Ecto neural progenitor cell (in vitro differentiated cells): ENCODE measurements at regions not wholly inside any gene's neighbourhood (a gene's known extent, or its start where the extent isn't known, plus 50 kb on each side); places are given as distances from the start of the nearest gene placed in this dataset.

Experiments
- DNase-seq: peaks from one replicate; pipeline ENCODE4 v3.0.0-alpha.2; 2018; ENCODE audit warnings: low spot score

DNA sequence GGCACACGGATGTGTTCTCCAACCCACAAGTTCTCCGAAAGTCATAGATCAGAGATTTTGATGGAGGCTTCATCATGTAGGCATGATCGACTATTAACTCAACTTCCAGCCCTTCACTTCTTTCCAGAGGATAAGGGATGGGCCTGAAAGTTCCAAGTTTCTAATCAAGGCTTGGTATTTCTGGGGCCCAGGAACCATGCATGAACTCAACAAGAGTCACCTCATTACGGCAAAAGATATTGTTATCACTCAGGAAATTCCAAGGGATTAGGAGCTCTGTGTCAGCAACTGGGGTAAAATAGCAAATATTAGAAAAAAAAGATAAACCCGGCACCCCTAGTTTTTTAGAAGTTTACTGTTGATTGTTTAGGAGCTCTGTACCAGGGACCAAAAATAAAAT lies 240.1 kb upstream of the PPP1R2C start:
- no peak for DNase-seq

DNA sequence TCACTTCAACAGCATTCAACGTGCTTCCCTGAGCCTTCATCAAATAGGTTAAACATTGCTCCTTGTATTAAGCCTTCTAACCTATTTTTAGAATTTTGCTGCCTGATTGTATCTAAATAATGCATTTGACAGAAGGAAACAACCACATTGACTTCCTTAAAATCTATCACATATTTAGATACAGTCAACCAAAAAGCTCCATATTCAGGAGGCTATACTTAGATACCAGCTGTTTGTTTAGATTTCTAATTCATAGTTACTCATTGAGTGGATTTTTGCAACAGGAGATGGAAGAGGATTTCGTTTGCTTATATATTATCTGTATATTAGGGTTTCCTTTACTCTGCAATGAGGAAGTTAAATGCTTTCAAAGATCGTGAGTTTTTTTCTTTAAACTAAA lies 241.1 kb upstream of the PPP1R2C start:
- DNase-seq: no peak

DNA sequence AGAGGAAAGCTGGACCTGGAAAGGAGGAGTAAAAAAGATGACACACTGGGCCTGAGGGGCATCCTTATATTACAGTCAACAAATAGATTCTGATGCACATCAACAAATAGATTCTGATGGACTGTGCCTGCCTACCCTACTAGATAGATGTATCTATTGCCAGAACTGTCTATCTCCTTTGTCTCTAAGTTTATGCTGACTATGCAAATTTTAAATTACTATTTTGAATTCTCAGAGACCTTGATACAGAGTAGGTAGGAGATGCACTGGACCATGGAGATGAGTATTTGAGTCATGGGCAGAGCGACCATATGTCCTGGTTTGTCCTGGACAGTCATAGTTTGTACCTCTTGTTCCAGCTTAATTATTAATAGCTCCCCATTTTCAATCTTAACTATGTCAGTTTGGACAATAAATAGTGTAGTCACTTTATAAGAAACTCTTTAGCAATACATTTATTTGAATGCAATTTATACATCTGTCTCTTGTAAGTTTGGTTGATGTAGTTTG lies 247.9 kb upstream of the PPP1R2C start:
- DNase-seq: no peak

DNA sequence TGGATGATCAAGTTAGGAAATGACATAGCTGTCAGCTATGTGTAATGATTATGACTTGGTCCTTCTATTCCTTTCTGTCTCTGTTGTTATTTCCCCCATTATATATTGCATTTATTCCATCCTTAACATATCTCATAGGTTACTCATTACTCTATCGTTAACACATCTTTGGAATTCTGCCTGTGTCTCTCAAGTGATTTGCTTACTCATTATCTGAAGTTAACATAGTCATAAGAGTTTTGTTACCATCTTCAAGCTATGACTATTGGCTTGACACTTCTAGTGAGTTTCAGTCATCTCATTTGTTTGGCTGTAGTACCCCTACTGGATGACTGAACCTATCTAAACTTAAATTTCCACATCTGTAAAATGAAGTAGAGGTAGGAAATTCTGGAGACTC lies 286.1 kb upstream of the PPP1R2C start:
- DNase-seq: no peak

DNA sequence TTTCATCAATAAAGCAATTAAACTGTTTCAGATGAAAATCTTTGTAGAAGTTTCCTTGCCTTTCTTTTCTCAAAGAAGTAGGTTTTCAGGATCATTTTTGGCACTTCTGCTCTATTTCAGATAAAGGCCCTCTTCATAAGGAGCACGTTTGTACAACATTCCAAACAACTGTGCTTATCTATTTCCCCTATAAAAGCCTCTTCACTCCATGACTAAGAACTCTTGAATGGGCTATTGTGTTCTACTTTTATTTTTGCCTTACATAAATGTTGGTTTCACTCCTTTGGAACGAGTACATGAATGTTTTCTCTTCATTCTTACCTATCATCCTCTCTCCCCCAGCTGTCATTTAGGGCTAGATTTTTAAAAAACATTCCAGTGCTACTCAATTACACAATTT lies 288.0 kb upstream of the PPP1R2C start:
- no peak for DNase-seq

DNA sequence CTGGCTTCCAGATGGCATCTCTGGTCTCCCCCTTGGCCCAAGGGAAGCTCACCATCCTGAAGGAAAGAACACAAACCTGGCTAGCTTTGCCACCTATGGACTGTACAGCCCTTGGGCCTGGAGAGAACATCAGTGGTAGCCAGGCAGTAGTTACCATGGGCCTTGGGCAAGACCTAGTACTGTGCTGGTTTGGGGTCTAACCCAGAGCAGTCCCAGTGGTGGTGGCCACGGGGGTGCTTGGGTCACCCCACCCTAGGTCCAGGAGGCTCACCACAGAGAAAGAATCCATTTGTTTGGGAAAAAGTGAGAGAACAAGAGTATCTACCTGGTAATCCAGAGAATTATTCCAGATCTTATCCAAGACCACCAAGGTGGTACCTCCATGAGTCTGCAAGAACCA lies 290.7 kb upstream of the PPP1R2C start:
- DNase-seq: no peak

DNA sequence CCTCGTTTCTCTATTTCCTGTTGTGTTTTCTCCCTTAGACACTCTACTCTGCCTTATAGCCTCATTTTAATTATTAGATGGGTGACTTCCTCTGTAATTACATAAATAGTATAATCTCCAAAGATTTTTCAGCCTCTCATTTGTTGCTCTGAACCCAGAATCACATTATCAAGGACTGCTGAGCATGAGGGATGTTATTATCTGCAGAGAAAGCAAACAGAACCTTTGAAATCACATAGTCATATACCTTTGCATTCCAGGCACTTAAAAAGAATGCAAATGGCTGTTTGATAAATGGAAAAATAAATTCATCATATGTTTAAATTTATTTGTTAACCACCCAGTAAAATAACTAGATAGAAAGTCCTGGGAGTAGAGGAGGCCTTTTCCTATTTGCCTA lies 305.1 kb upstream of the PPP1R2C start:
- no peak for DNase-seq

DNA sequence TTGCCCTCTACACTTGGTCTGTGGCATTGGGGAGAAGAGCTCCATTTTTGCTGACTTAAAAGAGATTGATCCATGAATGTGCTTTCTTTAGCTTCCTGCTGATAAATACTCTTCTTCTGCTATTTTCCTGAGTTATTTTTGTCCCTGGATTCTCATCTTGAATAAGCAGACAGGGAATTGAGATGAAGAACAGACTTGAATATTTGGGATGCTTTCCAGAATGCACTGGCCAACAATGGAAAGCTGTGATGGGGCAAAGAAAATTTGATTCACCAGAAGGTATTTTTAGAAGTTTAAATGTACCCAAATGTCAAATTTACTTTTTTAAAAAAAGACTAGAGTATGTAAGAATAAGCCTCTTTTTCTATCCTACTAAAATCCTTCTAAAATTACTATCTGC lies 309.9 kb upstream of the PPP1R2C start:
- DNase-seq: no peak

DNA sequence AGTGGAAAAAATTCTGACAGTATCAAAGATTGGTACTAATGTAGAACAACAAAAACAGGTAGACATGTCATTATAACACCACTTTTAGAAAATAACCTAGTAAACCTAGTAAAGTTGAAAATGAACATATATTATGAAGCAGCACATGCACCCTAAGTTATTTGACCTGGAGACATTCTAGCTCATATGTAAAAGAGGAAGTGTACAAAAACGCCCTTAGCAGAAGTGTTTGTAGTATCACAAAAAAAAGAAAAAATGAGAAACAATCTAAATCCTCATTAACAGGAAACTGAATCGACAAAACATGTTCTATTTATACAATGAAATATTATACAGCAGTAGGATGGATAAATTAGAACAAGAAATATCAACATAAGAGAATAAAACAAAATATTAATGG lies 318.9 kb upstream of the PPP1R2C start:
- no peak for DNase-seq

DNA sequence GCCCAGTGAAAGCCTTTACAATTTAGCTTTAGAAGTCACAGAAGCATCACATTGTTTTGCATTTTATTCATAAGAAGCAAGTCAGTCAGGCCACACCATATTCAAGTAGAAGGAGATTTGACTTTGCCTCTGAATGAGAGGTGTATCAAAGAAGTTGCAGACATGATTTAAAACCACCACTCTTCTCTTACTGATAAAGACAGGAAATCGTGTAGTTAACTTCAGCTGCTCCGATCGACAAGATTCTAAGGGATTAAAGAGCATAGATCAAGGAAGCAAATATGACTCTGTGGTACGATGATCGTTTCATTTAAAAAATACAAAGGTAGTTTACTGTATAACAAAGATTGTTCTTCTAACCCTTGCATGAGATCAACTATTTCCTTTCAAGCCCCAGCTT lies 328.0 kb upstream of the PPP1R2C start:
- DNase-seq: no peak

DNA sequence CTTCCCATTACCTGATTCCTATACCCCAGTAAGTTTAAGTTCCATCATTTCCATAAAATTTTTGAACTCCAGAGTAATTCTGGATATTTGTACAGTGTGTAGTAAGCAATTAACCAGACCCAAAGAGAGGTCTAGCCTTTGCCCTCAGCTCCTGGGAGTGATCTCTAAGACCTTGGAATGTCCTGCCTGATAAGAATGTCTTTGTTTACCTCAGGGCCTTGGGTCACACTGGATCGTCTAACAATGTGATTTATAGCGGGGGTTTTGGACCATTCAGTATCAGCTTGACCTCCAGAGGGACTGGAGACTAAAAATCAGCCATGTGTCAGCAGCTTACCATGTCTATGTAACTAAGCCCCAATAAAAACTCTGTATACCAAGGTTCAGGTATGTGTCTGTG lies 330.9 kb upstream of the PPP1R2C start:
- DNase-seq: no peak

DNA sequence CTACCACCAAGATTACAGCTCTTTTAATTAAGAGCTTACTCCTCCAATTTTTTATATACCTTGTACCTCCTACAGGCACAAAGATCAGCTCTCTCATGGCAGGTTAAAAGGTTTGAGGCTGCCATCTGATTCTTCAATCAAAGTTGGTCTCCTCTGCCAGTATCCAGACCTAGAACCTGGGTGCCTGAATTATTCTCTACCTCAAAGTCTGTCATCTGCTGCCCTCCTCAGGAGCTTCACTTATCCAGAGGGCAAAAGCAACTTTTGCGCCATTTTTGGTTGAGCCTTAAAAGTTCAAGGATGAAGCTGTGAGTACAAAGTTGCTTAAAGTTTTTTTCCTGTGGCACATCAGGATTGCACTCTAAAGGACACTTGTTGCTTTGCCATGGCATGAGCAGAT lies 343.7 kb upstream of the PPP1R2C start:
- no peak for DNase-seq

DNA sequence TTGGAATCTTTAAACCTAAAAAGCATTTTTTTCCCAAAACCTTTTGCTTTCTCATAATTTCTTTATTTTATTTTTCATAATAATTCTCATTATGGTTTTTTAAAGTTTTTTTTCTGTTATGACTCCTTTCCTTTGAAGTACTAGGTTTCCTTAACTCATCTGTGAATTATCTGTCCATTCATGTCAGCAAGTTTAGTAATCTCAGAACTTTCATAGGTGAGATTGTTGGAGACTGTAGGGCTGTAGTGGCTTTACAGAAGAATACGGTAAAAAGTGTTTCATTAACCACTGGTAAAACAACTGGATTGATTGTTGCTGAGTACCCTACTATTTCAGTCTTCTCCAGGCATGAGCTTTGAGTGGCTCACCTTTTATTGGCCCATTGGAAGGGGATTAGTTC lies 361.7 kb upstream of the PPP1R2C start:
- DNase-seq: no peak

DNA sequence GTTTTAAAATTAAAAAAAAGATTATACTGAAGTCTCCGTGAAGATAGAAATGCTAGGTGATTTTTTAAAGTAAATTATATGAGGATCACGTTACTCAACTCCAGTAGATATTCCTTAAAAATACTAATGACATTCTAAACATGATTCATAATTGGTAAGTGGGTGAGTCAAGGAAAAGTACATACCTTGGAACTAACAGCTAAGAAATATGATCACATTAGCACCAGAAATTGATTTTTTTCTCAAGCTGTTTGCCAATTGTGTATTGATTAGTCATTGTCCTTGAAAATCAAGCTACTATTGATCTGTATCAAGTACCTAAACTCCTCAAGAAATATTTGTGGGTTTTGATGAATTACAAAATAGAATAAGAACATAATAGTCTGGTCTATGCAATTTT lies 362.6 kb upstream of the PPP1R2C start:
- no peak for DNase-seq

DNA sequence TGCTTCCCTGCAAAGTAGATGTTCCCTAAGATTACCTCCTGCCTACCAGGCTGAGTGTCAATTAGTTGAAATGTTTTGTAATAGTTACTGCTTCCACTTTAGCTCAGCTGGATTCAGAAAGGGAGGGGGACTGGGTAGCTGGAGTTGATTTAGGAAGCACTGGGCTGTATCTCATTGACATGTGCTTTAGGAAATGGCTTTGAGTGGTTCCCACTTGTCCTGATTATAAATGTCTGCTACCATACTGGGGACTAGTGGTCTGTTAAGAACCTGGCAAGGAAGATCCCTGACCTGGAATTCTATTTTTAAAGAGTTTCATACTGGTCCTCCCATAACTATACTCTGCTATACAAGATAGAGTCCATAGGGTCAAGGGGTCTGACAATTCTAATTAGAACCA lies 363.9 kb upstream of the PPP1R2C start:
- DNase-seq: no peak

DNA sequence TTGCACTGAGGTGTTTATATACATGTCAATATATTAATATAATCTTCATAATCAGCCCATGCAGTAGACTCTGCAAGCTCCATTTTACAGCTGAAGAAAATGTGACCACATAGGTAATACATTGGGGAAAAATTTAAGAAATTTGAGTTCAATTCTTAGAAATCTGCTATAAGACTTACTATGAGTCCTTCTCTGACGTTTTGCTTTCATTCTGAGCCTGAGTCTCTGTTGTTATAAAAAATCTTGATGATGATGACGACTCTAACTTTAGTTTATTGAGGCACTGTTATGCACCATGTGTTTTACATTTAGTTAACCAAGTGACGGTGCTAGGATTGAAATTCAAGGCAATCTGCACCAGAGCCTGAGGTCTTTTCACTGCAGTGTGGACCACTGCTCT lies 370.3 kb upstream of the PPP1R2C start:
- no peak for DNase-seq

DNA sequence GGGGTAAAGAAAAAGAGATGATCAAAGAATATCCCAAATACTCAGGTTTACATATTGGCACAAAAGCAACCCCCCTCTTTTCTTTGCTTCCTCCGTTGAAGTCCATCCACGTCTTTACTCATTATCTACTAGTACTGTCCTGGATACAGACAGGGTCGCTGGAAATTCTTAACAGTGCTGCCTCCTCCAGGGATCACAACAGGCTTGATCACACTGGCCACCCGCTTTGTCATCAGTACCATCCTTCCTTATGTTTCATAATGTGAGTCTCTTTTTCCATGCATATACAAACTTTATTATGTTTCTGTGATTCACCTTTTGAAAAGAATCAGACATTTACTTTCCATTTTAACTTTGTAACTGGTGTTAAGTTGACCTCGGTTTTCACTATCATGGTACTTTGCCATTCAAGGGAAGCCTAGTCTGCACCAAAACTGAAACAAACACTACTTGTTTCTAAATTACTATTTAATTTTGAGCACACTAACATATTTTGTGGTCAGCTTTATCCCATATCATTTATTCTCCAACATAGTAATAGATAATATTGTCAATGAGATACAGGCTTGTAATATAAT lies 387.5 kb upstream of the PPP1R2C start:
- no peak for DNase-seq

DNA sequence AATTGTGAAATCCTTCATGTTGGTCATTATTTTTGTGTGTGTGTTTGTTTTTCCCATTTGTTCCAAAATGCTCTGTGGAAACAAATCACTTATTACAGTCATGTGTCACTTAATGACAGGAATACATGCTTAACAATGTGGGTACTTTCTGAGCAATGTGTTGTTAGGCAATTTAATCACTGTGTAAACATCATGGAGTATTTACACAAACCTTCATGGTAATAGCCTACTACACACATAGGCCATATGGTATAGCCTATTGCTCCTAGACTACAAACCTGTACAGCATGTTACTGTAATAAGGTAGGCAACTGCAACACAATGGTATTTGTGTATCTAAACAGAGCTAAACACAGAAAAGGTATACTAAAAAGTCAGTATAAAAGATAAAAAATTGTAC lies 388.9 kb upstream of the PPP1R2C start:
- no peak for DNase-seq

DNA sequence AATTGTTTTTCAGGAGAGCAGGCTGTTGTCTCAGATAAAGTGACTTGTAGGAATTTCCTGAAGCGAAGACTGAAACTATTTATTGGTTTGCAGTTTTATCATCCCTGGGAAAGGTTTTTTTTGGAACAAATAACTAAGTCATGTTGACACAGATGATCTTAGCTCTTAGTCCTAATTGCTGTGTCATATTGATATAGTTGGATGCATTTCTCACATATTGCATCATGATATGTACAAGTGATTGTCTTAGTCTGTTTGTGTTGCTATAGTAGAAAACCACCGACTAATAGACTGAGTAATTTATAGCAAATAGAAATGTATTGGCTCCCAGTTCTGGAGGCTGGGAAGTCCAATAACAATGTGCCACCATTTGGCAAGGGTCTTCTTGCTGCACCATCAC lies 397.5 kb upstream of the PPP1R2C start:
- no peak for DNase-seq

DNA sequence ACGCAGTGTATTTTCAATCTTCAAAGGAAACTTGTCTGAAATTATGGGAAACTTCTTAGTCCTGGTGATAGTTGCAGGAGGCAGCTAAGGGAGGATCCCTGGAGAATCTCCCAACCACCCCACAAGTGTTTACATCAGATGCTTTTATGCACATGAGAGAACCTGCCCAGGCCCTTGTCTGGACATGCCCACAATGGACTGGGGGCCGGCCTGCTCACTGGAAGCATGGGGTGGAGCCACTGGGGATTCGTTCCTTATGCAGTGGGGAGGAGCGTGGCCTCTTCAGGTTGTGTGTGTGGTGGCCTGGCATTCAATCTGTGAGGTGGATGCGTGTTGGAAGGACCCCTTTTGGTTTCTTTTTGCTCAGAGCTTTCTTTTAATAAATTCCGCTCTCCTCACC lies 398.7 kb upstream of the PPP1R2C start:
- DNase-seq: no peak

DNA sequence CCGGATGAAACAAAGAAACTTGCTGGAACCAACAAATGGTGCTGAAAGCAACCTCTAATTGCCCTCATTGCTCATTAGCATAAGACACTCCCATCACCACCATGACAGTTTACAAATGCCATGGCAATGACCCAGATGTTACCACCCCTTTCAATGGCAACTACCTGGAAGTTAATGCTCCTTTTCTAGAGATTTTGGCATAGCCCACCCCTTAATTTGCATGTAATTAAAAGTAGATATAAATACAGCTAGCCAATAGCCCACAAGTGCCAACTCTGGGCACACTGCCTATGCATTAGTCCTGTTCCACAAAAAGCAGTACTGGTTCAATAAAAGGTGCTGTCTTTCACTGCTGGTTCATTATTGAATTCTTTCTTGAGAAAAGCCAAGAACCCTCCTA lies 410.3 kb upstream of the PPP1R2C start:
- DNase-seq: no peak

DNA sequence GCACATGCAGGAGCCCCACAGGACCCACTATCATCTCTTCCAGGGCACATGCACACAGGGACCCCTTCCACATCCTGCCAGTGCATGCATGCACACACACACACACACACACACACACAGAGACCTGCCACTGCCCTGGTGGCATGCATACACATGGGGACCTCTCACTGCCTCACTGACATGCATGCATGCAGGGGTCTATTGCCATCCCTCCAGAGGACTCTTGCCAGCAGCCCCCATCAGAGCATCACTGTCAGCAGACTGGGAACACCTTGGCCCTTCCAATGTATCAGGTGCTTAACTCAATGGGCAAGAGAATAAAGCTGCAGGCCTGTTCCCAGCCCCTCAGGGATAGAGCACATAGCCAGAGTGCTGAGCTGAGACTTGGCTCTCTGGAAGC lies 433.6 kb upstream of the PPP1R2C start:
- DNase-seq: no peak

DNA sequence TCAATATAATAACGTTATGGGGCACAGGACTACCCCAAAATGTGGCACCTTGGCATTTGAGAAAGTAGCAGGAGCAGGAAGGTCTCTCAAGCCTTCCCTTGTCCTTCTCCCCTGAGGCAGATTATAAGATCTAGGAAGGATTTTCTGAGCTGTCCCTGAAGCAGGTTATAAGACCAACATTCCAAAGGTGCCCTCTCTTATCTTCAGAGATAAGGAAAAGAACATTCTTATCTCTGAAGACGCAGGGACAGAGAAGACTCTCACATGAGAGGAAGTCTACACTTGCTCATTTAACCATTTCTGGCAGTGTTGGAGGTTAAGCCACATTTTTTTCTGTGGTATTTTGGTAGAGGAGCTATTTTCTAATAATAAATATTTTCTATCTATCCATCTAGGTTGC lies 437.9 kb upstream of the MAOA start:
- no peak for DNase-seq

DNA sequence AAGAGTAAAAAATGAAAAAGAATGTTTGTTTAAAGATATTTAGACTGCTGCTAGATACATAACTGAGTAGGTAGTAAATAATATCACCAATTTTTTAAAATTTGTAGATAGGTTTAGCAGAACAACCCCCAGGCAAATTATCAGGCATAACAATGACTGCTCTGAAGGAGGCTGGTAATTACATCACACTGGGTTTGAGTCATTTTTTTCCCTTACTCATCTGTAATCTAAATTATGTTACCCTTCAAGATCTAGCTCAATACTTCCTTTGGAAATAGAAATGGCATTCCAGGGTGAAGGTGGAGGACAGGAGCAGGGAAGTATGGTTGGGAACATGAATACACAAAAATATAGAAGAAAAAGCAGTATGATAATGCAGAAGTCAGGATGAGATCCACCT lies 431.6 kb upstream of the MAOA start:
- DNase-seq: no peak
